Activated CD4-positive, alpha-beta T cell treated with anti-CD3 and anti-CD28 coated beads, Interleukin-2, amount 10 ng/mL, durations not matched to agents 24 days and 14 days (primary cell): ENCODE measurements at regions not wholly inside any gene's neighbourhood (a gene's known extent, or its start where the extent isn't known, plus 50 kb on each side); places are given as distances from the start of the nearest gene placed in this dataset.

Experiments
- DNase-seq: peaks from one replicate; pipeline ENCODE4 v3.0.0; 2022
- H3K27ac Mint-ChIP-seq: one replicate; pipeline ENCODE4 v1.8.0; 2022; ENCODE audit warnings: mild to moderate bottlenecking, mixed read lengths
- H3K27me3 Mint-ChIP-seq: one replicate; pipeline ENCODE4 v1.8.0; 2022; ENCODE audit warnings: mixed read lengths
- H3K36me3 Mint-ChIP-seq: one replicate; pipeline ENCODE4 v1.8.0; 2022; ENCODE audit warnings: low read depth, mild to moderate bottlenecking, mixed read lengths
- H3K4me1 Mint-ChIP-seq: one replicate; pipeline ENCODE4 v1.8.0; 2021; ENCODE audit warnings: mixed read lengths
- H3K4me3 Mint-ChIP-seq: one replicate; pipeline ENCODE4 v1.8.0; 2022; ENCODE audit warnings: mild to moderate bottlenecking, moderate library complexity, mixed read lengths
- H3K9me3 Mint-ChIP-seq: one replicate; pipeline ENCODE4 v1.8.0; 2021; ENCODE audit warnings: mixed read lengths
- intact Hi-C: fragments of 100-400 bp; cut with micrococcal nuclease; formaldehyde crosslinking; loops from one replicate; pipeline ENCODE4 v1.15.1; 2023

DNA sequence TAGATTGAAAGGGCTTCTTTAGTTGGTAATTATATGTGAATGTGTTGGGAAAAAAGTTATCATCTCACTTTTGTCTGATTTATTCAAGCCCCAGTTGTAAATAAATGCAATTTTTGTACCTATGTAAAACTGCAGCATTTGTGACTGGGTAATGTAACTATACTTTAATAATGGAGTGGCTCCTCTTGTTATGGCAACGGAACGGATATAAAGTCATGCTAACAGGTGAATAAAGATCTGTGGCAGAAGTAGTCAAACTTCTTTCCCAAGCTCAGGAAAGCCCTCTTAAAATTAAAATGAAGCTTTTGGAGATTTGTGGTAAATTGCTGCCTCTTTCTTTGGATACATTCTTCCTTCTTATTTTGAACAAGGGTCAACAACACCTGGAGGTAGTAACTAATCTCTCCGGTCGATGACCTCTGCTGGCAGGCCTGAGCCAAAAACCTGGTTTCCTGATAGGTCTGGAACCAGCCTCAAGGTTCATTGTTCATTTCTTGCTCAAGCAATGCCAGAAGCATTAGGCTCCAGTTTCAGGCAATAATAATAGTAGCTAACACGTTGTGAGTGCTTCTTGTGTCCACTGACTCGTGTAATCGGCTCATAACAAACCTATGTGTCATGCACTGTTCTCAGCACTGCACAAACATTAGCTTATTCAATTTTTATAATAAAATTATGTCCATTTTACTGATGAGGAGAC lies 313.4 kb upstream of the DACH1 start:
- Mint-ChIP-seq H3K36me3 (no peaks in the 10 kb centered on the region), H3K9me3 (no peaks in the 10 kb centered on the region), H3K4me1 (no peaks in the 10 kb centered on the region), H3K27ac (no peak overlapping the region), H3K4me3 (no peak overlapping the region), H3K27me3 (no peaks in the 10 kb centered on the region)
- intact Hi-C loops = no loop called here
- DNase-seq = no peak

DNA sequence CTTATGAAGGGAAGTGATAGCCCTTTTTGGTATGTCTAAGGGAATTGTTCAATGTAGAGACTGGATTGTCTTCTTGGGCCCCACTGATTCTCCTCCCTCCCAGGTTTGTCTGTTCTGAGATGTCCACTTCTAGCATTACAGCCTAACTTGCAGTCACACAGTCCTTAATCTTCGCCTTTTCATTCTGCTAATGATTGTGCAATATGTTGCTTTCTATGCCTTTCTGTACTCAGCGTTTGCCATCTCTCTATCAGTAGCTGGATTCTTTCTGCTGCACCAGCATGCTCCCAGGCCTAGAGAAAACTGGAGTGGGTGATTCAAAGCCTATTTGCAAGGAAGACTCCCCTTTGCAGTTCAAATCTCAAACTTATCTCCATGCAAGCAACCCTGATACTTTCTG lies 307.5 kb upstream of the DACH1 start:
- no peaks in the 10 kb centered on the region for H3K36me3 Mint-ChIP-seq
- H3K27ac Mint-ChIP-seq = no peak overlapping the region
- DNase-seq = no peak
- H3K9me3 Mint-ChIP-seq = no peaks in the 10 kb centered on the region
- H3K4me3 Mint-ChIP-seq = no peak overlapping the region
- H3K27me3 Mint-ChIP-seq = no peaks in the 10 kb centered on the region
- intact Hi-C loops = no loop called here
- no peaks in the 10 kb centered on the region for H3K4me1 Mint-ChIP-seq

DNA sequence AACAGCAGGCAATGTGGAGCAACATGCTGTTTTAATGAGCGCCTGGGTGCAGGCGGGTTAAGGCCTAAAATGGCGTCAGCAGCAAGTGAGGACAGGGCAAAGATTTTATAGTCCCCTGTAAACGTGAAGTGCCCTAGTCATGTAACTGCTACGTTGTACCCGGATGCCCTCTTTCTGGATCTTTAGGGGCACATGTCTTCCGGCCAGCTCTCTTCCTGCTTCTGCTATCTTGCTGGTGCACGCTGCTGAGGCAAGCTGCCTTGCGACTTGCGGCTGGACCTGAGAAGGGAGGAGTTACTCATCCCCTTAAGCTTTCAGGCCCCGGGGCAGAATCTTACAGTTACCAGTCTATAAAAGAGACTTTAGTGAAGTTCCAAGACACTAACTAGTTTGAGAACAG lies 303.6 kb upstream of the DACH1 start:
- H3K4me3 Mint-ChIP-seq = no peak overlapping the region
- no peaks in the 10 kb centered on the region for H3K27me3 Mint-ChIP-seq
- intact Hi-C loops = no loop called here
- no peaks in the 10 kb centered on the region for H3K36me3 Mint-ChIP-seq
- no peaks in the 10 kb centered on the region for H3K4me1 Mint-ChIP-seq
- DNase-seq = no peak
- H3K27ac Mint-ChIP-seq = no peak overlapping the region
- no peaks in the 10 kb centered on the region for H3K9me3 Mint-ChIP-seq

DNA sequence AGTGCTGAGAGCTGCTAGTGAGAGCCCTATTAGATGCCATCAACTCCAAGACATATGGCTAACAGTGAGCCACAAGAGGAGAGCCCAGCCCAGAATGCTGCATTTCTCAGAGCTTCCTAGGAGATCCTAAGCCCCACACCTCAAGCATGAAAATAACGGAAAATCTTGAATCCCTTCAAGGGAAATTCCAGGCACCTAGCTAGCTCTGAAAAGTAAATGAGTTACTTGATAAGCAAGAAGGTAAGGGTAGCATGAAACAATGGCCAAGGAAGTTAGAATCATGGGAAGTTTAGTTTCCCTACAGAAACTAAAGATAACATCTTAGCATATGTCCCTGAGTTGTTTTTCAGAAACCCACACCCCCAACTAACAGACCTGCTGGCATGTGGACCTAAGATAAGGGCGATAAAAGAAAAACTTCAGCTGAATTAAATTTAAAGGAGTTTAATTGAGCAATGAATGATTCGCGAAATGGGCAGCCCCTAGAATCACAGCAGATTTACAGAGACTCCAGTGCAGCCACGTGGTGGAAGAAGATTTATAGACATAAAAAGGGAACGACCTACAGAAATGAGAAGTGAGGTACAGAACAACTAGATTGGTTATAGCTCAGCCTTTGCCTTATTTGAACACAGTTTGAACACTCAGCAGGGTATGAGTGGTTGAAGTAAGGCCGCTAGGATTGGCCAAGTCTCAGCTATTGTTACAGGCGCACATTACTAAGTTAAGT lies 301.3 kb upstream of the DACH1 start:
- DNase-seq = no peak
- H3K4me1 Mint-ChIP-seq = no peaks in the 10 kb centered on the region
- no peaks in the 10 kb centered on the region for H3K36me3 Mint-ChIP-seq
- intact Hi-C loops = no loop called here
- H3K27me3 Mint-ChIP-seq = no peaks in the 10 kb centered on the region
- no peak overlapping the region for H3K4me3 Mint-ChIP-seq
- H3K9me3 Mint-ChIP-seq = no peaks in the 10 kb centered on the region
- H3K27ac Mint-ChIP-seq = no peak overlapping the region

DNA sequence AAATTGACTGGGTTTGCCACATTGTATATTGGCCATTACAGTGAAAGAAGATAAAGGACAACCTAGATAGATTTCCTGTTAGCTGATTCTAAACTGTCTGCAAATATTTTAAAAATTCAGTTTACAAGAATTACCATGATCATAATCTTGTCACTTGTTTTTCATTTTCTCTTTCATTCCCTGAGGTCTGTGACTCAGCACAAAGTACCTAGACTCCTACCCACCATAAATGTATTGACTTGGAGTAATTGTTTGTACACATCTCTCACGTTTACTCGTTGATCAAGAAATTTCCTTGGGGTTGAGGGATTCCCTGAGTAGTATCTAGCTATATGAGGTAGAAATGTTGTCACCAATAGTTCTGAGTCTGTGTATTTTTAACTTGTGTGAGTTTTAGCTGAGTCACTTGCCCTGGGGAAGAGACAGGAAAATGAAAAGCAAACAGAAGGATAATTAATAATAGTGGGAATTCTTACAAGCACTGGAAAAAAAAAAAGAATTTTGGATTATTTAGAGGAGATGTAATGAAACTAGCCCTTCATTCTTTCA lies 299.2 kb upstream of the DACH1 start:
- Mint-ChIP-seq H3K9me3 (no peaks in the 10 kb centered on the region), H3K27me3 (no peaks in the 10 kb centered on the region), H3K4me3 (no peak overlapping the region), H3K4me1 (no peaks in the 10 kb centered on the region), H3K36me3 (no peaks in the 10 kb centered on the region), H3K27ac (no peak overlapping the region)
- DNase-seq = no peak
- intact Hi-C loops = no loop called here

DNA sequence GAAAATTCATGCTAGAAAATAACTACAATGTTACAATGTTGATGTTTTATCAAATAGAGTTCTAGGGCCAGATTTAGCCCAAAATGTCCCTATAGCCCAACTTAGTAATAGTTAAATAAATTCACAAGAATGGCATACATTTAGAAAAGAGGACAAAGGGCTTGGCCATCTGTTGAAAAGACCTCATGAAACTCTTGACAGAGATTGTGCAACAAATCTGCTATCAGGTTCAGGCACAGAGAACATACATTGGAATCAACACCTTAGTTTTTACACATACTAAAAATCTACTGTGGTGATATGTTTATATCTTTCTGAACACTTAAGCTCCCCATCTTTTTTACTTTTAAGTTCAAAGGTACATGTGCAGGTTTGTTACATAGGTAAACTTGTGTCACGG lies 298.3 kb upstream of the DACH1 start:
- no peak overlapping the region for H3K27ac Mint-ChIP-seq
- H3K36me3 Mint-ChIP-seq = no peaks in the 10 kb centered on the region
- DNase-seq = no peak
- H3K9me3 Mint-ChIP-seq = no peaks in the 10 kb centered on the region
- H3K4me3 Mint-ChIP-seq = no peak overlapping the region
- no peaks in the 10 kb centered on the region for H3K4me1 Mint-ChIP-seq
- H3K27me3 Mint-ChIP-seq = no peaks in the 10 kb centered on the region
- intact Hi-C loops = no loop called here

DNA sequence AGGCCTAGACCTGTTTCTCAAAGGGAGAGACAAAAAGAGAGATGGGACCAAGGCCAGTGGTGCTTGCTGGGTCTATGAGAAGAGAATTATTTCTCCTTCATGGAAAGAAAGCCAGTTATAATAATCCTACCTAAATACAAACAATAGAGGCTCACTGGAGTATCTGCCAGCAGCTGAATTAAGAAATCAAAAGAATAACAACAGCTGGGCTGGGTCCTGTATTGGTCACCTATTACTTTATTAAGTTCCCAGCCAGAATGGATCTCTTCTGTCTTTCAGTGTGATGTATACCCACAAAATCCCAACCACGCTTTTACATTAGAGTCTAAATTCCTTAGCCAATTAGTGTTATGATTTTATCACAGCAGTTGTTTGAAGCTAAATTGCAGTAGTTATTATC lies 297.8 kb upstream of the DACH1 start:
- no peaks in the 10 kb centered on the region for H3K9me3 Mint-ChIP-seq

DNA sequence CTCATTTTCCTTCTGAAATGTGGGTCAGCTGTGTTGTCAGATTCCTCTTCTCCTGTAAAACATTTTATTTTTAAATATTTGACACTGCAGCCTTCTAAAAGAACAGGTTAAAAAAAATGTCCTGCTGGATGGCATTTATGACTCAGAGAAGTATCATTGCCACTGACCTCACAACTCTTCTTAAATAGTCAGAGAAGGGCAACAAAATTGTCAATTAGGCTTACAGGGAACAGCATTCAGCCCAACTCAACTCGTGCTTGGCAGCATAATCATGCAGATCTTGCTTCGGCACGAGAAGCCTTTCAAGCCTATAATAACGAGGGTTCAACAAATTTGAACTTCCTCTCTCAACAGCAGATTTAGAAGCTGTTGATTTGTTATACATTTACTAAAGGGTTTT lies 296.7 kb upstream of the DACH1 start:
- Mint-ChIP-seq H3K4me3 (no peak overlapping the region), H3K4me1 (no peaks in the 10 kb centered on the region), H3K27ac (no peak overlapping the region), H3K36me3 (no peaks in the 10 kb centered on the region), H3K27me3 (no peaks in the 10 kb centered on the region), H3K9me3 (no peaks in the 10 kb centered on the region)
- intact Hi-C loops = no loop called here
- DNase-seq = no peak

More for the DNA sequence above, 297.8 kb upstream of the DACH1 start:
- Mint-ChIP-seq H3K4me1 (no peaks in the 10 kb centered on the region), H3K4me3 (no peak overlapping the region), H3K27me3 (no peaks in the 10 kb centered on the region), H3K36me3 (no peaks in the 10 kb centered on the region), H3K27ac (no peak overlapping the region)
- DNase-seq = no peak
- intact Hi-C loops = no loop called here

DNA sequence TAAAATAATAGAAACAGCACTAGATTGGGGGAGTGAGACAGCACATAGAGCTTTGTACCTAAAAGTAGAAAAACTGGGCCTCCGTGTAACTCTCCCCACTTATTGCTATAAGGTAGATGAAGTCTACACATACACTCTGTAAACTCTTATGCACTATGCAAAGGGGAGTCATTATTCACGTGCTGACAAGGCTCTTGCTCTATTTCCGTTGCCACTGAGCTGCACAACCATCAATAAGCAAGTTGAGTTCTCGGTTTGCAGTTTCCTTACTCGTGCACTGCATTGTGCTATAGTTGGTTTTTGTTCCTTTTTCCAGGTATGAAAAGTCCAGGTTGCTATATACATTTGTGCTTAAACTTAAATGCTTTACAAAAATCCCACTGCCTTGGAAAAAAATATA lies 294.0 kb upstream of the DACH1 start:
- no peaks in the 10 kb centered on the region for H3K36me3 Mint-ChIP-seq
- H3K4me1 Mint-ChIP-seq = no peaks in the 10 kb centered on the region
- no peak overlapping the region for H3K27ac Mint-ChIP-seq
- DNase-seq = no peak
- H3K9me3 Mint-ChIP-seq = no peaks in the 10 kb centered on the region
- intact Hi-C loops = no loop called here
- no peak overlapping the region for H3K4me3 Mint-ChIP-seq
- H3K27me3 Mint-ChIP-seq = no peaks in the 10 kb centered on the region

DNA sequence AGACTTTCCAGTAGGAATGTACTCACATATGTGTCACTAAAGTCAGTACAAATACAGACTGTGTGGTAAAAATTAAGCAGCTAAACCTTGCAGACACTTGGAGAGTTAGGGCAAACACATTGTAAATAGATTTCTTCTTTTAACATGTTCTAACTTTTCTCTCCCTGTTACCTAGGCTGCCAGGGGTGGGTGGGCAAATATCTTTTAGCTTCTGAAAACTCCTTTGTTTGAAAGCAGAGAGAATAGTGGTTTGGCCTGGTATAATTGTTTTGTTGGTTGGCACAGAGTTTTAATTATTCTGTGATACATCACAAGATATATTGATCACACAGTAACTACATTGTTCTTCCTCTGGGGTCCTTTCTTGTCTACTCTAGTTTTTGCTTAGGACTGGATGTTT lies 289.8 kb upstream of the DACH1 start:
- no peaks in the 10 kb centered on the region for H3K9me3 Mint-ChIP-seq
- H3K36me3 Mint-ChIP-seq = no peaks in the 10 kb centered on the region
- no peak overlapping the region for H3K4me3 Mint-ChIP-seq
- H3K27me3 Mint-ChIP-seq = no peaks in the 10 kb centered on the region
- H3K4me1 Mint-ChIP-seq = no peaks in the 10 kb centered on the region
- intact Hi-C loops = no loop called here
- DNase-seq = no peak
- no peak overlapping the region for H3K27ac Mint-ChIP-seq

DNA sequence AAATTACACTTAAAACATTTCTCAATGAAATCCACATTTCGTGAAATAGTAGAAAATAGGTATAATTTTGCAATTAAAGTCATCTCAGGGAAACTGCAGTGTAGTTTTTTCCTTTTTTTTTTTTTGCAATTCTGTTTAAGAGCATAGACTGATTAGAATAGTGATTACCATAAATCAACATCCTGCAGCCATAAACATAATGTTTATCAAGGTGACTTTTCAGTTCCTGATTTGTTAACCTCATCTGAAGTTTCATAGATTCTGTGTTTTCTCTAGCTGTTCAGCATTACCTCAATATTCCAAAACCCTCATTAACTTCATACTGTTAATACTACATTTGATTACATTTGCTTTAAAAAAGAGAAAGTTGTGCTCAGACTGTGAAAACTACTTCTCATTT lies 286.3 kb upstream of the DACH1 start:
- Mint-ChIP-seq H3K4me3 (no peak overlapping the region), H3K9me3 (no peaks in the 10 kb centered on the region), H3K4me1 (no peaks in the 10 kb centered on the region), H3K27me3 (no peaks in the 10 kb centered on the region), H3K36me3 (no peaks in the 10 kb centered on the region), H3K27ac (no peak overlapping the region)
- intact Hi-C loops = no loop called here
- no peak for DNase-seq

DNA sequence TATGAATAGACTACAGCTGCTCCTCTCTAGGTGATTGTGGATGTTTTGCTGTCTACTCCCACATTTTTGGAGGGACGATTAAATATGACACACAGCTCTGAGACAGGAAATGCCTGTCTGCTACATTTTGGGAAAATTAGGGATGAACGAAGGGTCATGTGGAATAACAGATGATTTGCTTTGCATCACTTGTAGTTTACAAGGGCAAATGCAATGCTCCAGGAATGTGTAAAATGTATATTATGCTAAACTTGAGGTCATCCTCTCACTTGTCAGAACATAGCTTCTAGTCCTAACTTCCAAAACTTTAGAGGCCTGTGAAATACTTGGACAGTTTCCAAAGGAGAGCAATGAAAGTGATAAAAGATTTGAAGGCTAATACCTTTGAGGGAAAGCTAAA lies 284.2 kb upstream of the DACH1 start:
- no peak for DNase-seq
- intact Hi-C loops = no loop called here
- no peak overlapping the region for H3K27ac Mint-ChIP-seq
- no peaks in the 10 kb centered on the region for H3K36me3 Mint-ChIP-seq
- no peaks in the 10 kb centered on the region for H3K4me1 Mint-ChIP-seq
- no peaks in the 10 kb centered on the region for H3K9me3 Mint-ChIP-seq
- H3K27me3 Mint-ChIP-seq = no peaks in the 10 kb centered on the region
- no peak overlapping the region for H3K4me3 Mint-ChIP-seq

DNA sequence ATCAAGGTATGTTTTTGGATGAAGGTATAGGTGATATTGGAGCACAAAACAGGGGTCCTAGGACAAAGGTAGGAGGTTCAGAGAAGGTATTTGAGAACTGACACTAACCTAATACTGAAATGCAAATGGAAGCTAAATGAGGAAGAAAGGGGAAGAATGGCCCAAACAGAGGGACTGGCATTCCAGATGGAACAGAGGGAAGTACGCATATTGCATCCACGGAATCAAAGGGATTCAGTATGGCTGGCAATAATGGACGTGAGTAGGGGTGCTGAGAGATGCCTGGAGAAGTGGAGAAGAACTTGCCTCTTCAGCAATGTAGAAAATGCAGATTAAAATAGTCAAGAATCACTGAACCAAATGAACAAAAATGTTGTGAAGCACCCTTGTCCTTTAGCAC lies 283.5 kb upstream of the DACH1 start:
- Mint-ChIP-seq H3K9me3 (no peaks in the 10 kb centered on the region), H3K4me3 (no peak overlapping the region), H3K27me3 (no peaks in the 10 kb centered on the region), H3K36me3 (no peaks in the 10 kb centered on the region), H3K4me1 (no peaks in the 10 kb centered on the region), H3K27ac (no peak overlapping the region)
- intact Hi-C loops = no loop called here
- DNase-seq = no peak

DNA sequence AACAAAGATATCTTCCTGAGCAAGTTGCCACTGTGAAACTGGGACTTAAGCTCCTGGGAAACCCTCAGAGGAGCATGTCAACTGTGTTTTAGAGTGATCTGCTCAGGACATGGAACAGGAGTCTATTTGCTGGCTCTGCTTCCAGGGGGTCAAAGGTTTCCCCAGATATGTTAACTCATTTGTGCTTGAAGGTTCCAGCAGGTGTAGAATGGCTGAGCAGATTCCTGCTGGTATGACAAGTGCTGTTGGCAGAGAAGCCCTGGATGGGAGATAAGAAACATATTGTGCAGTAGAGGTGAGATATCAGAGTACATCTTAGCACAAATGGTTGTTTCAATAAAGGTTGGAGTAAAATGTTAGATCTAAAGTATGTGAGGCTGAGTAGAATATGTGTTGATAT lies 282.7 kb upstream of the DACH1 start:
- H3K36me3 Mint-ChIP-seq = no peaks in the 10 kb centered on the region
- H3K27me3 Mint-ChIP-seq = no peaks in the 10 kb centered on the region
- DNase-seq = no peak
- no peaks in the 10 kb centered on the region for H3K4me1 Mint-ChIP-seq
- no peak overlapping the region for H3K4me3 Mint-ChIP-seq
- intact Hi-C loops = no loop called here
- H3K27ac Mint-ChIP-seq = no peak overlapping the region
- no peaks in the 10 kb centered on the region for H3K9me3 Mint-ChIP-seq

DNA sequence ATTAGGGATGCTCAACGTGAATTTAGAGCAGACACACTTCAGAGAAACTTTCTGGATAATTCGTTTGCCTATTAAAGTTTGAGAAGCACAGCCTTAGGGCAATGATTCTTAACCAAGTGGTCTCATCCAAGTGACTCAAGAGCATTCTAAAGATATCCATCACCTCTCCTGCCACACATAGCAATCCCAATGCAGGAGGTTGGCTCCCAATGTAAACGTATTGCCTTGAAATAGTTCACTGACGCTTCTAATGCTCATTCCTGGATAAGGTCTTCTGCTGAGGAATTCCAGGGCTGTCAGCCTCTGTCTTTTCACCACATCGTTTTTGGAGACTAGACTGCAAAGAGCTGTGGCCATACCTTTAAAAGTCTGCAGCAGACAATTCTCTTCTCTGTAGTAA lies 279.8 kb upstream of the DACH1 start:
- no peaks in the 10 kb centered on the region for H3K9me3 Mint-ChIP-seq
- no peaks in the 10 kb centered on the region for H3K27me3 Mint-ChIP-seq
- H3K36me3 Mint-ChIP-seq = no peaks in the 10 kb centered on the region
- DNase-seq = no peak
- intact Hi-C loops = no loop called here
- H3K4me1 Mint-ChIP-seq = no peaks in the 10 kb centered on the region
- H3K4me3 Mint-ChIP-seq = no peak overlapping the region
- no peak overlapping the region for H3K27ac Mint-ChIP-seq
